ENCODE measurements at regions not wholly inside any gene's neighbourhood (a gene's known extent, or its start where the extent isn't known, plus 50 kb on each side); places are given as distances from the start of the nearest gene placed in this dataset.

- TF ChIP-seq CTCF (IDR thresholded peaks at IDR 0.05; ENCODE audit: insufficient read depth, low read length, poor library complexity, severe bottlenecking) = no peak
- Histone ChIP-seq H3K4me3 (replicated peaks; ENCODE audit: low read depth, low read length) (no peak overlapping the region), H3K36me3 (ENCODE audit: control insufficient read depth, insufficient read depth, low read length) (no peaks in the 10 kb centered on the region), H3K27me3 (replicated peaks; ENCODE audit: control insufficient read depth, insufficient read depth, low read length) (no peaks in the 10 kb centered on the region; the same call in 1 of the 2 replicates)
- no peak for DNase-seq (ENCODE audit: extremely low read depth, insufficient read length)
Measured at GRCh38 chr5:148931453-148932057, 105.1 kb downstream of the ADRB2 start.

GRCh38 chr5:148932355-148932935, 106.0 kb downstream of the ADRB2 start:
- DNase-seq (ENCODE audit: extremely low read depth, insufficient read length) = no peak
- H3K27me3 ChIP-seq (replicated peaks; ENCODE audit: control insufficient read depth, insufficient read depth, low read length) = no peaks in the 10 kb centered on the region; the same call in 1 of the 2 replicates
- TF ChIP-seq CTCF (IDR thresholded peaks at IDR 0.05; ENCODE audit: insufficient read depth, low read length, poor library complexity, severe bottlenecking) = no peak

GRCh38 chr5:148933903-148934432, 107.6 kb downstream of the ADRB2 start:
- Histone ChIP-seq H3K4me3 (replicated peaks; ENCODE audit: low read depth, low read length) (no peak overlapping the region), H3K36me3 (ENCODE audit: control insufficient read depth, insufficient read depth, low read length) (no peaks in the 10 kb centered on the region)
- no peak for TF ChIP-seq CTCF (IDR thresholded peaks at IDR 0.05; ENCODE audit: insufficient read depth, low read length, poor library complexity, severe bottlenecking)

More at GRCh38 chr5:148932355-148932935, 106.0 kb downstream of the ADRB2 start:
- no peak overlapping the region for H3K4me3 ChIP-seq (replicated peaks; ENCODE audit: low read depth, low read length)
- no peaks in the 10 kb centered on the region for H3K36me3 ChIP-seq (ENCODE audit: control insufficient read depth, insufficient read depth, low read length)

GRCh38 chr5:148934895-148935400, 108.5 kb downstream of the ADRB2 start:
- DNase-seq (ENCODE audit: extremely low read depth, insufficient read length) = no peak
- Histone ChIP-seq H3K27me3 (replicated peaks; ENCODE audit: control insufficient read depth, insufficient read depth, low read length) (no peaks in the 10 kb centered on the region; the same call in none of the 2 replicates), H3K4me3 (replicated peaks; ENCODE audit: low read depth, low read length) (no peak overlapping the region), H3K36me3 (ENCODE audit: control insufficient read depth, insufficient read depth, low read length) (no peaks in the 10 kb centered on the region)
- no peak for TF ChIP-seq CTCF (IDR thresholded peaks at IDR 0.05; ENCODE audit: insufficient read depth, low read length, poor library complexity, severe bottlenecking)

More at GRCh38 chr5:148933903-148934432, 107.6 kb downstream of the ADRB2 start:
- no peak for DNase-seq (ENCODE audit: extremely low read depth, insufficient read length)
- H3K27me3 ChIP-seq (replicated peaks; ENCODE audit: control insufficient read depth, insufficient read depth, low read length) = no peaks in the 10 kb centered on the region; the same call in none of the 2 replicates

- no peak overlapping the region for H3K4me3 ChIP-seq (replicated peaks; ENCODE audit: low read depth, low read length)
Measured at GRCh38 chr5:148937239-148937638, 110.8 kb downstream of the ADRB2 start.

More at GRCh38 chr5:148937239-148937638, 110.8 kb downstream of the ADRB2 start:
- DNase-seq (ENCODE audit: extremely low read depth, insufficient read length) = no peak
- TF ChIP-seq CTCF (IDR thresholded peaks at IDR 0.05; ENCODE audit: insufficient read depth, low read length, poor library complexity, severe bottlenecking) = no peak
- Histone ChIP-seq H3K27me3 (replicated peaks; ENCODE audit: control insufficient read depth, insufficient read depth, low read length) (no peaks in the 10 kb centered on the region; the same call in none of the 2 replicates), H3K36me3 (ENCODE audit: control insufficient read depth, insufficient read depth, low read length) (no peaks in the 10 kb centered on the region)

All from GM06990 (cell line).